HepG2 (cell line): ENCODE measurements at regions not wholly inside any gene's neighbourhood (a gene's known extent, or its start where the extent isn't known, plus 50 kb on each side); places are given as distances from the start of the nearest gene placed in this dataset.

ENCODE experiments used
- ATAC-seq: fragments of 200-7000 bp; cut with Tn5 transposase; 3 replicates; pipeline ENCODE4 v1.9.1; 2020; ENCODE audit warnings: mild to moderate bottlenecking, moderate library complexity
- BruUV-seq: library from RNA; stranded (reverse); fragments of 400-500 nt; replicated peaks from 2 replicates; lab custom pipeline; 2021; lab: Mats Ljungman, UMichigan
- CTCF ChIA-PET: fragments of 300-600 bp; formaldehyde crosslinking; extraction: SDS; loops from one replicate; lab custom pipeline; 2021; ENCODE audit warnings: low total read pairs, inconsistent platforms, low intra/inter-chr PET ratio; lab: Yijun Ruan, JAX
- POLR2A ChIA-PET: fragments of 350-600 bp; sonication (Branson Sonifier 250); formaldehyde crosslinking; loops from one replicate; lab custom pipeline; 2020; ENCODE audit warnings: antibody characterized with exemption, inconsistent platforms; lab: Yijun Ruan, JAX
- DNase-seq: peaks from one replicate; pipeline ENCODE4 v3.0.0-alpha.2; 2015; ENCODE audit warnings: low spot score
- FAIRE-seq: peaks from 3 replicates; lab custom pipeline; 2011; peaks lifted over from hg19 to GRCh38; lab: Jason Lieb, UNC
- H2AFZ ChIP-seq: one replicate; pipeline ENCODE4 v1.6.1; 2011; ENCODE audit warnings: low read length, inconsistent platforms
- H3K27ac ChIP-seq: fragments of 300-600 bp; 3 replicates; pipeline ENCODE4 v1.8.0; 2011; ENCODE audit warnings: mixed run types, mild to moderate bottlenecking, mixed read lengths, low read length, inconsistent platforms; ENCODE audit not compliant: insufficient read depth; ENCODE audit errors: extremely low read length
- H3K27me3 ChIP-seq, 2 experiments: fragments of 200-600 bp in 1 of 2; 2 replicates in 1 of 2; 3 replicates in 1 of 2; pipeline versions ENCODE4 v1.6.0 to v1.8.0; 2011; ENCODE audit warnings: low read length in 2 of 2, mild to moderate bottlenecking in 2 of 2, moderate library complexity in 2 of 2, inconsistent platforms in 1 of 2; ENCODE audit not compliant: insufficient read depth in 2 of 2, control insufficient read depth in 1 of 2
- H3K36me3 ChIP-seq, 2 experiments: fragments of 200-600 bp in 1 of 2; replicated peaks in 1 of 2; 2 replicates in 1 of 2; 3 replicates in 1 of 2; pipeline versions ENCODE4 v1.5.1 to v1.8.0; 2011; ENCODE audit warnings: low read length in 2 of 2, inconsistent platforms in 1 of 2; ENCODE audit not compliant: insufficient read depth in 2 of 2, control insufficient read depth in 1 of 2
- H3K4me1 ChIP-seq: 2 replicates; pipeline ENCODE4 v1.5.1; 2012; ENCODE audit warnings: low read length, inconsistent platforms; ENCODE audit not compliant: insufficient read depth
- H3K4me2 ChIP-seq: 2 replicates; pipeline ENCODE4 v1.6.0; 2011; ENCODE audit warnings: low read depth, low read length, inconsistent platforms
- H3K4me3 ChIP-seq, 3 experiments: fragments of 200-600 bp in 1 of 3; sonication (generic), shearing (Covaris generic) in 1 of 3; replicated peaks in 1 of 3; 2 replicates each; pipeline ENCODE4 v1.5.1; 2011 to 2016; ENCODE audit warnings: low read length in 3 of 3, inconsistent platforms in 2 of 3, low read depth in 2 of 3, mild to moderate bottlenecking in 2 of 3, control low read depth in 1 of 3, mixed read lengths in 1 of 3; ENCODE audit not compliant: insufficient read depth in 1 of 3
- H3K79me2 ChIP-seq: one replicate; pipeline ENCODE4 v1.6.1; 2011; ENCODE audit warnings: low read length, inconsistent platforms; ENCODE audit not compliant: insufficient read depth
- H3K9ac ChIP-seq: 2 replicates; pipeline ENCODE4 v1.6.0; 2011; ENCODE audit warnings: mild to moderate bottlenecking, low read depth, low read length, inconsistent platforms; ENCODE audit not compliant: insufficient read depth
- H3K9me3 ChIP-seq: 2 replicates; pipeline ENCODE4 v1.5.1; 2012; ENCODE audit warnings: mild to moderate bottlenecking, low read length
- H4K20me1 ChIP-seq: 2 replicates; pipeline ENCODE4 v1.6.0; 2011; ENCODE audit warnings: inconsistent platforms, mild to moderate bottlenecking, low read length, moderate library complexity; ENCODE audit not compliant: insufficient read depth
- FOXP1 ChIP-seq, 2 experiments: fragments of 450-650 bp in 1 of 2; IDR thresholded peaks; 2 replicates each; pipeline ENCODE4 v1.6.1; 2017 to 2018; ENCODE audit warnings: antibody characterized with exemption in 1 of 2
- MLX ChIP-seq: IDR thresholded peaks from 2 replicates; pipeline ENCODE4 v1.6.1; 2016
- TRAFD1 ChIP-seq: sonication (generic); formaldehyde crosslinking; IDR thresholded peaks from 2 replicates; pipeline ENCODE4 v1.5.1; 2020; ENCODE audit warnings: missing genetic modification reagents, mild to moderate bottlenecking, borderline replicate concordance
- ZNF432 ChIP-seq: sonication (generic); formaldehyde crosslinking; IDR thresholded peaks from 2 replicates; pipeline ENCODE4 v1.5.0; 2020; ENCODE audit warnings: missing genetic modification reagents, mild to moderate bottlenecking, borderline replicate concordance
- ZSCAN5A ChIP-seq: sonication (generic); formaldehyde crosslinking; IDR thresholded peaks from 2 replicates; pipeline ENCODE4 v1.8.0; 2022; ENCODE audit warnings: mild to moderate bottlenecking, missing genetic modification reagents, borderline replicate concordance
- WGBS: methylation state at CpG from one replicate; pipeline ENCODE4 v1.1.6; 2017; ENCODE audit warnings: low lambda C conversion rate; 5-methylcytosine and 5-hydroxymethylcytosine counted together
- in situ Hi-C: cut with HindIII; loops from 2 replicates; pipeline ENCODE4 v1.10.0; 2017; ENCODE audit warnings: low pct_unique_long_range_greater_than_20kb; ENCODE audit not compliant: extremely low pct_ligation_motif_present
- intact Hi-C: fragments of 100-400 bp; cut with micrococcal nuclease; formaldehyde crosslinking; loops from one replicate; pipeline ENCODE4 v1.10.0; 2022; ENCODE audit not compliant: unreplicated experiment

- H3K27me3 ChIP-seq, result no peaks in the 10 kb centered on the region
- TF ChIP-seq ZNF432, result no peak
- TF ChIP-seq ZSCAN5A (CRISPR knock-in tag), result no peak
- TF ChIP-seq TRAFD1 (CRISPR knock-in tag), result no peak
- no peak for TF ChIP-seq MLX (CRISPR knock-in tag)
- no peak for TF ChIP-seq FOXP1 (IDR thresholded peaks at IDR 0.05)
- TF ChIP-seq FOXP1 (CRISPR knock-in tag; IDR thresholded peaks at IDR 0.05), result no peak
- no peaks in the 10 kb centered on the region for H3K79me2 ChIP-seq
- POLR2A ChIA-PET, result no interaction called here
- BruUV-seq, result no TSS peak
- WGBS, result 3% methylated on average over 1 of the region's 1 CpG
- in situ Hi-C loops, result no loop called here
- H4K20me1 ChIP-seq, result no peaks in the 10 kb centered on the region
- H3K4me1 ChIP-seq, result no peaks in the 10 kb centered on the region
- CTCF ChIA-PET, result no interaction called here
- H3K36me3 ChIP-seq, result no peaks in the 10 kb centered on the region
- H2AFZ ChIP-seq, result no peak overlapping the region
- no peak overlapping the region for H3K9ac ChIP-seq
- no peak overlapping the region for H3K4me3 ChIP-seq
- no peaks in the 10 kb centered on the region for H3K9me3 ChIP-seq
- no peak for DNase-seq
- no peak overlapping the region for H3K27ac ChIP-seq
- intact Hi-C loops, result no loop called here
- ATAC-seq, result no peak
- no peak for FAIRE-seq
- no peak overlapping the region for H3K4me2 ChIP-seq
Observed at GRCh38 chr3:192080336-192080735, 619.4 kb downstream of the PYDC2 start.
